ENCODE measurements at regions not wholly inside any gene's neighbourhood (a gene's known extent, or its start where the extent isn't known, plus 50 kb on each side); places are given as distances from the start of the nearest gene placed in this dataset.

GRCh38 chr7:149690688-149691446 lies 82.5 kb downstream of the ZNF467 start:
- TF ChIP-seq TAF1 (CRISPR knock-in tag; IDR thresholded peaks at IDR 0.05) (no peak), ATF7 (IDR thresholded peaks at IDR 0.05) (no peak), ATF7 (CRISPR knock-in tag; IDR thresholded peaks at IDR 0.05) (no peak), KDM4B (CRISPR knock-in tag; IDR thresholded peaks at IDR 0.05) (peak; percentile 54; the same call in 1 of the 2 replicates), TOE1 (CRISPR knock-in tag; IDR thresholded peaks at IDR 0.05) (no peak), POLR2A (IDR thresholded peaks at IDR 0.05; ENCODE audit: insufficient read depth in 1 of 2, low read depth in 2 of 2, low read length in 2 of 2) (no peak), ZNF720 (CRISPR knock-in tag; IDR thresholded peaks at IDR 0.05) (no peak), HDAC1 (CRISPR knock-in tag; IDR thresholded peaks at IDR 0.05) (peak; percentile 50; the same call in 1 of the 2 replicates), POLR2AphosphoS5 (IDR thresholded peaks at IDR 0.05; ENCODE audit: low read depth, low read length) (no peak), ZSCAN12 (CRISPR knock-in tag; IDR thresholded peaks at IDR 0.05) (no peak), CTCF (CRISPR knock-in tag; IDR thresholded peaks at IDR 0.05) (0 out of 2 replicates have a peak, but pooled peaks have one; percentile 4), EZH2 (conservative IDR thresholded peaks at IDR 0.05; ENCODE audit: low read depth, low read length) (no peak)

Data from HepG2 (cell line).